Dedifferentiated amniotic fluid mesenchymal stem cell (primary cell): ENCODE measurements at regions not wholly inside any gene's neighbourhood (a gene's known extent, or its start where the extent isn't known, plus 50 kb on each side); places are given as distances from the start of the nearest gene placed in this dataset.
A peak's percentile ranks its signal among the peaks of the same experiment; 100 is the strongest.
"Not testable (repeated sequence)": the region's sequence is repeated elsewhere in the genome, so short reads cannot be mapped to it uniquely, and the experiment has no call there.

ENCODE experiments used
- DNase-seq: peaks from one replicate; pipeline ENCODE4 v3.0.0-alpha.2; 2016; ENCODE audit errors: extremely low spot score

- DNase-seq, result no peak
Observed at GRCh38 chr12:47610686-47611252, 95.1 kb downstream of the RPAP3 start.

GRCh38 chr12:47609806-47610205 is 96.0 kb downstream of the RPAP3 start:
- no peak for DNase-seq

GRCh38 chr12:47608671-47609070 is 97.2 kb downstream of the RPAP3 start:
- DNase-seq, result not testable (repeated sequence)

DNA sequence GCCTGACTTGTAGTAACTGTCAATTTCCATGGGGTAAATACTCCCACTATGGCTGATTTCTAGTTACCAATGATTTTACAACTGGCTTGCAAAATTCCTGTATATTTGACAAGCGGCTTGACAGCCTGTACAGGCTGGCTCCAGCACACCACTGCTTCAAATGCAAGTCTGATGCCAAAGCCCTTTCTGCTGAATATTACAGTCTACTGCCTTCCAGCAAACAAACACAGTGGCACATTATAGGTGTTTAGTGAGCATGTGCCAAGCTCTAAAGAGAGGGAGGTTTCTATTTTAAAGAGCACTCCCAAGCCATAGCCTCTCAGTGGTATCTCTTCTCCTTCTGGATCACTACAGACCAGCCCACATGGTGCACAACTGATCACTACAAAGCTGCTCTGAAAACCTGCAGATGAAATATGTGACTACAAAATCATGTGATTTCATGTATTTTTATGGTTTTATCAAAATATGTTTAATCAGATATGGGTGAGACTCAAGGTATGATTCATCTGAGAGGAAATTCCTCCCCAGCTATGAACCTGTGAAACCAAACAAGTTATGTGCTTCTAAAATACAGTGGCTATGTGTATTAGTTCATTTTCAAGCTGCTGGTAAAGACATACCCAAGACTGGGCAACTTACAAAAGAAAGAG is 101.5 kb downstream of the RPAP3 start:
- DNase-seq, result no peak

- no peak for DNase-seq
Observed at GRCh38 chr12:47602949-47603558, 102.8 kb downstream of the RPAP3 start.

DNA sequence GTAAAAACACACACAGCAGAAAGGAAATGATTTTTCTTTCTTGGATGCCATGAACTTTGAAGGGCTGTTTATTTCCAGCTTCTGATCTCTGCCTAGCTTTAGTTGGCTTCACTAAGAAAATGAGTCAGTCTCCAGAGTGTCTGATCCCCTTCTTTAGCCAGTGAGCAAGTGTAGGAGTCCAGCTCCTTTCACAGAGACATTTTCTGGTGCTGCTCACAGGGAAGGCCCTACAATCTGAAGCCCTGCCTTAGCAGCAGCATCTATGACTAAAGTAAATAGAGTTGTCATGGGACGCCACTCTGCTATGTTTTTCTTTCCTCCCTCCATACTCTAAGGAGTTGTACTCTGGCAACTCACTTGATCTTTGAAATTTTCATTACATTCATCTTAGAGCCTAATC is 103.5 kb downstream of the RPAP3 start:
- peak; percentile 47 for DNase-seq

GRCh38 chr12:47601071-47601470 is 104.8 kb downstream of the RPAP3 start:
- DNase-seq, result no peak

- no peak for DNase-seq
Observed at GRCh38 chr12:47591795-47592194, 114.0 kb downstream of the RPAP3 start.

GRCh38 chr12:47591361-47591791 is 114.5 kb downstream of the RPAP3 start:
- no peak for DNase-seq

GRCh38 chr12:47590771-47591360 is 115.0 kb downstream of the RPAP3 start:
- peak; percentile 26 for DNase-seq

DNA sequence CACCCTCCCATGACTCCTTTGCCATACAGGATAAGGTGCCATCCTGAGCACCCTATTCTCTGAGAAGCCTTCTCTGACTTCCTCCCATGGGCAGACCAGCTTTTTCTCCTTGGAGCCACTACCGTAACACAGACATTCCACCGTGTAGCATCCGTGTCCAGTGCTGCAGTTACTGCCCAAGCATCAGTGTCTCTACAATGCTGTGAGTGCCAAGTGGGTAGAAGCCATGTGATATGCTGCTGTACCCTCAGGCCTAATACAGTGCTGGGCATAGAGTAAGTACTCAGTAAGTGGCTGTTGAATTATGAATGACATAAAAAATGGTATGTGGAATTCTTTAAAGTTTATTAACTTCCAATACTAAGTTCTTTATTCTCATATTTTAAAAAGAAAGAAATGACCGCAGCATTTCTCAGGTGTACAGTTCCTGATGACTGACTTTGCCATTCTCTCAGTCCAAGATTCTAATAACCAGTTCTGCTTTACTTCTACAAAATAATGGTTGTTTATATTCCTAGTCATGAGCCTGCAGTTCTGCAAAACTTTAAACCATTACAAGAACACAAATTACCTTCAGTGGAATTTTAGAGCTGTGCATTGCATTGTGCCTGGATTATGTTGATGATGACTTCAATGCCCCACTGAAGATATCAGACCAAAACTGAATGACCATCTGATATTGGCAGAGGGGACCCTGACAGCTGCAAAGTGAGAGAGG is 118.7 kb downstream of the RPAP3 start:
- no peak for DNase-seq

GRCh38 chr12:47585507-47585906 is 120.3 kb downstream of the RPAP3 start:
- no peak for DNase-seq

DNA sequence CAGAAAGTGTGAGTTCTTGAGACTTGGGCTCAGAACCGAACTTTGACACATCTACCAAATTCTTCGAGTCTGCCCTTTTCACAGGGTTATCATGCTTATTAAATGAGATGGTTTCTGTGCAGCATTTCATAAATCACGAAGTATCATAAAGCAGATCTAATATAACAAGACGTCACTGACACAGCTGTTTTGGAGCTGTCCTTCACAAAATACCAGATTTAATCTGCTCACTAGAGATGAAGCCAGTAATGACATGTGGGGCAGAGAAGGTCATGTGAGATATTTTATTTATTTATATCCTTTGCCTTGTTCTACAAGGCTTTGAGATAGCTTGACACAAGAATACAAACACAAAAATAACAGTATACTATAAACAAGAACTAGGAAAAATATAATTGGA is 127.0 kb downstream of the RPAP3 start:
- DNase-seq, result no peak

DNA sequence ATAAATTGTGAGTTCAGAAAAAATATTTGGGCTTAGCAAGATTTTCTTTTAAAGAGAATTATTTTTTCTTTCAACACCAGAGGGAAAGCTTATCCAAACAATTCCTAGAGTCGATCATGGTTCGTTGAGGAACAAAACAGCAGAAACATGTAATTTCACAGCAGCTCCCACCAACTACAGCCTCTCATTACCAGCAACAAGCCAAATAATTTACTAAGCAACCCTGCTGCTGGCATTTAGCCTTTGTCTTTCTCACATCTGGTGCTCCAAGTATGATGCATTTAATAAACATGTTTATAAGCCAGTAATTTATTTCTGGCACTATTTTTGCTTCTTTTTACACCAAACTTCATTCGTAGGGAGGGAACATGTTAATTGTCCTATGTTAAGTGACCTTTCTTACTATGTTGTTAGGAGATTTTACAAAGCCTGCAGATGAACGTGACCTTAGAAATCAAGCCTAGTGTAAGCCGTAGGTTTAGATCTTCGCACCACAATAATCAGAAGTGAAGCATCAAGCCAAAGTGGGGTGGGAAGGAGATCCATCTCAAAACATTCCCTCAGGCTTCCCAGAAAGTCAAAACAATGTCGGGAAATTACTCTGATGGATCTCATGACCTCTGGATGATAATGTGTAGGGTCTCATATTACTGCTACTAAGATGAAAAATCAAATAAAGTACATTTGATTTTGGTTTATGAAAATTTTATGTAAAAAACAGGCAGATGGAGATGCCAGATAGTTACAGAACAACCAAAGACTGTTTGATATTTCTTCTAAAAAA is 128.4 kb downstream of the RPAP3 start:
- DNase-seq, result no peak

DNA sequence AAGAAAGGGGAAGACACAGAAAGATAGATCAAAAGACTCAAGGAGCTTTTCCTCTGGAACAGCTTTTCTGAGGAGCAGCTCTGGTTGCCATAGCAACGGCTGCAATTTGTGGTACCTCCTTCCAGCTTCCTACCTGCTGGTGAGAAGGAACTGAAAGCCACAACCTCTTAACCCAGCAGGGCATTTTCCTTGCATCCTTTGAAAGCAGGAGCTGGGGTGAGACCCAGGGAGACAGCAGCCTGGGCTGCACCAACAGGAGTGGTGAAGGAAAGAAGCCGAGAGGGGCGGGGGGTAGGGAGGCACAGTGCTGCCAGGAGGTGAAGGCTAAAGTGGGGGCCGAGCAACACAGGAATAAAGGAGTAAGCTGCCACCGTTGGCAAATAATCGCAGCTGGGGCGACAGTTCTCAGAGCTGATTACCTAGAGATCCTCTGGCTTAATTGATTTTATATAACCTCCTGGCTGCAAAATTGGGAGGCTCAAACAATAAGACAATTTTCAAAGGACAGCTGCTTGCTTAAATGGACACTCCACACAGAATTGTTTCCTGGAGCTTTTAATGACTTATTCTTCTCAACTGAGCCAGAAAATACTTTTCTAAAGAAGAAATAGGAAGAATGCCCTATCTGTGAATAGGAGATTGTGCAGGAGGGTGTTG is 129.4 kb downstream of the RPAP3 start:
- no peak for DNase-seq

DNA sequence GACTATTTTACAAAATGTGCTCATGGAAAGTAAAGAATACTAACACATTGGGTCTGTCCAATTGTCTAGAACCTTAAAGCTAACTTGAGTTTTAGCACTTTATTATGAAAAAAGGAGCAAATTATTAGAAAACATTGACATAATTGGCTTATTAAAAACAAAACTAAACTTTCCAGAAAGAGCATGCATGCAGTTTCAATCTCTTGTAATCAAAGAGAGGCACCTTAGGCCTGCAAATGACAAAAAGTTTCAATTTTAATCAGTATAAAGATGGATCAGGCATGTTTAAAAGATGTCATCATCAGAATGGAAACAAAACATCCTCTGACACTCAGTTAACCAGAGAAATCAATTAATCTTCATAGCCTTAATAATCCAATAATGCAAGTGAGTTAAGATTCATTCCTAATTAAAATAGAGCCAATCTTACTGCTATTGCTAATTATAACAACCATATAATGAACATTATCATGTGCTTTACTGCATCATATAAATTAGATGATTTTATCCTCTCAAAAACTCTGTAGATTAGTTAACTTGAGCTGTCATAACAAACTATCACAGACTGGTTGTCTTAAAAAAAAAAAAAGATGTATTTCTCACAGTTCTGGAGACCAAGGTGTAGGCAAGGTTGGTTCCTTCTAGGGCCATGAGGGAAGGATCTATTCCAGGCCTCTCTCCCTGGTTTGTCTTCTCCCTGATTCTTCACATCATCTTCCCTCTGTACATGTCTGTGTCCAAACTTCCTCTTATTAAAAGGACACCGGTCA is 131.4 kb downstream of the RPAP3 start:
- DNase-seq, result no peak

DNA sequence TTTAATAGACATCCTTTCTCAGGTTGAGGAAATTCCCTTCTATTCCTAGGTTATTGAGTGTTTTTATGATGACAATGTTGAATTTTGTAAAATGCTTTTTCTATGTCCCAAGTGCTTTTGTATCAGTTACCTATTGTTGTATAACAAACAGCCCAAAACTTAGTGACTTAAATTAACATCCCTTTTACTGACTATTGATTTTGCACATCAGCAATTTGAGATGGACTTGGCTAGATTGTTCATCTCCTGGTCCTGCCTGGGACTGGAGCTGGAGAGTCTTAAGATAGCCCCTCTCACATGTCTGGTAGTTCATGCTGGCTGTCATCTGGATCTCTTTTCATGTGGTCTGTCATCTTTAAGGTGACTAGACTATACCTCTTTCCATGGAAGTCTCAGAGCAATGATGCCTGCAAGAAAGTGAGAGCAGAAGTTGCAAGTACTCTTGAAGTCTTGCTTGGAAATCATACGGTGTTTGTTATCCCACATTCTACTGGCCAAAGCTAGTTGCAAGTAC is 132.6 kb downstream of the RPAP3 start:
- no peak for DNase-seq

- no peak for DNase-seq
Observed at GRCh38 chr12:47570151-47570550, 135.7 kb downstream of the RPAP3 start.

DNA sequence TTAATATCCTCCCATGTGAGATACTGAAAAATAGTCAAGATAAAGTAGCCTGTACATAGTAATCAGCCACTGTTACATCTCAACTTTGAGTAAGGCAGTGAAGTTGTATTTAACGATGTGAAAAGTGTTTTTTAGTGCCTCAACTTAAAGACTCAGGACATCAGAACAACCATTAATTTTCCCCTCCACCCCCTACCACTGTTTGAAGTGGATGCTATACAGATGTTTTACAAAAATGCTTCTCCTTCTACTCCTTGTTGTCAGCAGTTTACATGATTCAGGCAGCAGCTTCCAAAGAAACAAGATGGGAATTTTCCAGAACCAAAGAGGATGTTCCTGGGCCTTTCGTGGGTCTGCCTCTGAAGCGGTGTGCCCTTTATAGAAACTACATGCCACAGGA is 143.6 kb downstream of the RPAP3 start:
- DNase-seq, result no peak

GRCh38 chr12:47561746-47562145 is 144.1 kb downstream of the RPAP3 start:
- no peak for DNase-seq
